ENCODE measurements at regions not wholly inside any gene's neighbourhood (a gene's known extent, or its start where the extent isn't known, plus 50 kb on each side); places are given as distances from the start of the nearest gene placed in this dataset.

- no peak for DNase-seq
Measured at GRCh38 chr2:4618141-4618540, 914.8 kb downstream of the DCDC2C start.

DNA sequence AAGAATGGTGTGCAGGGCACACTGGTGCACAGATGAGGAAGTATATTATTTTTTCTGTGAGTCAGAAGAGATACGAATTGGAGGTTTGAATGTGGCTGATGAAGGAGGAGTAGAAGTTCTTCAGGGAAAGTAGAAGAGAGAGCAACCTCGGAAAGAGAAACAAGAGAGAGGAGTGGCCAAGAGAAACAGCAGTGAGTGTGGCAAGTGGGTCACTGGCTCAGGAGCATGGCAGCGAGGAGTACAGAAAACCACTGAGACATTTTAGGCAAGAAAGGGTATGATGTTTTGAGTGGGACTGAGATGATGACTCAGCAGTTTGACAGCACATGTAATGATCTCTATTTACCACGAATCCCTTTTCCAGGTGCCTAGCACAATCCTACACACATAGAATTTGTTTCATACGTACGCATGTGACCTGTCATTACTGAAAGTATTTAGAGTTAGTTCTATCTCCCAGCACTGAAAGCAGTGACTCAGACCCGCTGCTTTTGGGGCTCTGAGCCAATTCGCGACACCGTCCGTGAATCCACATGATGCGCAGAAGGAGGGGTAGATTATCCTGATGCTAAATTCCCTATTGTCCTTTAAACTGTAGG, 915.4 kb downstream of the DCDC2C start:
- DNase-seq = no peak

- DNase-seq = no peak
Measured at GRCh38 chr2:4628998-4629501, 925.7 kb downstream of the DCDC2C start.

DNA sequence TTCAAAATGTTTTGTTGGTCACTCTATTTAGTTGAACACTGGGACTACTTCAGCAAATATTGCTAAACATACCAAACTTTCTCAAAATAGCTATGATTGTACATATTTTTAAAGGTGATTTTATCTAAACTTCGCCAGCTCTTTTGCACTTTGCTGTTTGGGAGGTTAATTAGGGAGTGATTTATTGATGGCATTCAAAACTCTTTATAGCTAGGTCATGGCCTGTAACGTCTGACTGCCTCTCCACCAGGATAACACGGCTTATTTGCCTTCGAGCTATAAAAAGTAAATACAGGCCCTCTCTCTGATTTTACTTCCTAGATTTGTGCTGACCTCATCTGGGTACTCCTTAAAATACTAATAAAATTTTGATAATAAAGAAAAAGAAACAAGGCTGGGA, 931.9 kb downstream of the DCDC2C start:
- DNase-seq = no peak

GRCh38 chr2:4653991-4654390, 950.6 kb downstream of the DCDC2C start:
- no peak for DNase-seq

- DNase-seq = no peak
Measured at GRCh38 chr2:4656326-4656725, 953.0 kb downstream of the DCDC2C start.

DNA sequence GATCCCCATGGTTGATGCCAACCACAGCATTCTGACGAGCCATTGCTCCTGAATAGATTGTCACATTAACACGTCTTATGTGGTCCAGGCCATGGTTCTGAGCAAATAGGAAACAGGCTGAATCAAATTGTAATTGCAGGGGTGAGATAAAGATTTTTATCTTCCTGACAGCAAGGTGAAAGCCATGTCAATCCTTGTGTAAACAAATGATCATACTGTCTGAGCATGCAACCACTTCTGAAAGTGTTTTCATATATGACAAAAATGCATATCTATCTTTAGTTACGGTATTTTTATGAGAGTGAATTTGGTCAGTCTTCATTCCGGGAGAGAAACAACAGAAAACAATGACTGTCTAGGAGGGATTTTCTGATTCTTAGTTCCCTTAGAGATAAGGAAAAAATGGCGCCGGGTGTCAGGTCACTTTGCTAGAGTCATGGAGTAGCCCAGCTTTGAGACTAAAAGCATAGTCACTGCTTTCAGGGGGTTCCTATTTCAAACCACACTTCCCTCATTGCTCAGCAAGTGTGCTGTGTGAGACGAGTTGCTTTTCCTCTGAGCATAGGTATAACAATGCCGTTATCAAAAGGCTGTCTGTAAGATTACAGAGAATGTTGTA, 958.9 kb downstream of the DCDC2C start:
- DNase-seq = no peak

GRCh38 chr2:4668381-4668780, 965.0 kb downstream of the DCDC2C start:
- DNase-seq = no peak

- no peak for DNase-seq
Measured at GRCh38 chr2:4670331-4670730, 967.0 kb downstream of the DCDC2C start.

DNA sequence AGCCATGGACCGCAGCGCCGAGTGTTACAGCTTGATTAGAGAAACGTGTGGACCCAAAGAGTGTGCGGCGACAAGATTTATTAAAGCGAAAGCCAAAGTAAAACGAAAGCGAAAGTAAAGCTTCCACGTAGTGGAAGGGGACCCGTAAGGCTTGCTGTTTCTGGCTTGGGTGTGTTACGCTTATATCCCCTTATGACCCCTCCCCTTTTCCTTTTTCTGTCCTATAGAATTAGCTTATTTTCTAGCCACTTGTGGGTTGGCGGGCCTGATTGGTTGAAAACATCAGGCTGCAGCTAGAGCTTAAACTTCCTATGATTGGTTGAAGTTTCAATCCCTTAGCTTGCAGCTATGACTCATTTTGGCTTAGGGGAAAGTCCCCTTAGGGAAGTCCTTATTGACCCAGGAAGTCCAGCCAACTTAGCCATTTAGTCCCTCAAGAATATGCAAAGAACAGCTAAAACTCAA, 969.7 kb downstream of the DCDC2C start:
- no peak for DNase-seq

GRCh38 chr2:4674007-4674406, 970.6 kb downstream of the DCDC2C start:
- no peak for DNase-seq

DNA sequence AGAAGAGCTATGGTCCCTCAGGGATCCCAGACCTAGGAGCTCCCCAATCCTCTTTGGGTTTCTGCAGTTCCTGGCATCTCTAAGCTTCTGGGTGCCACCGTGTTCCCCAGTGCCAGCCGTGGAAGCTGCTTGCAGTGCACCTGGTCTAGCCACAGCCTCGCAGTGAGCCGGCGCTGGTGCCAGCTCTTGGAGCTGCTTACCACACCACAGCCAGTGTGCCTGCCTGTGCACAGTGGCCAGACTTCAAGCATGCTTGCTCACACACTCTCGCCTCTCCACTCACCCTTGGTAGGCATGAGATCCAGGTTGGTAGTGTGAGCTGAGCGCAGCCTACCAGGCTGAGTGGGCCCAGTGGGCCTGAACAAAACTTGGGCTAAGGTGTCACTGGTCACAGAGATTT, 971.9 kb downstream of the DCDC2C start:
- DNase-seq = no peak

DNA sequence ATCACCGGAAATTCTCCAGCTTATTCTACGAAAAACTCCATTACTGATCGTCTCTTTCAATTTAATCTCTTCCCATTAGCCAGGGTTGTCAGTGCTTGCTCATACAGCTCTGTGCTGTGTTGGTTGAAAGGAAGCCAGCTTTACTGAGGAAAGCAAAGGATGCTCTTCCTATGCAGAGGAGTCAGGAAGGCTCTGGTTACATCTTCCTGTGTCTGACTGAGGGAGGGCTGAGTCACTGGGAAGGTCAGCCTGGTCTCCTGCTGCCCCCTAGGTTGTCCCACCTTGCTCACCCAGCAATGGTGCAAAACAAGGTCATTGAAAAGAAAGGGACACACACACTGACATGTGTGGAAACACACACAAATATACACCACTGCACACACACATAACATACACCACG, 975.6 kb downstream of the DCDC2C start:
- DNase-seq = no peak

DNA sequence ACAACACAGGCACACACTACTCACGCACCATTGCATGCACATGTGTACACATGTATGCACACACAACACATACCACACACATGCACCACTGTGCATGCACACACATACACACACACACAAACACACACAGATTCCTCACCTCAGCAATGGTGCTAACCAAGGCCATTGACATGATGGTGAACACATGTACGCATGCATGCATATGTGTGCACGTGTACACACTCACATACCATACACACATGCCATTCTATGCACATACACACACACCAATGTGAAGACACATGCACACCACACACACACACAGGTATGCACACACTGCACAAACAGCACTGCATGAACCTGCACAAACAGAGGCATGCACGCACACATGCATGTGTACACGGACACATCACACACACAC, 976.0 kb downstream of the DCDC2C start:
- DNase-seq = no peak

GRCh38 chr2:4684921-4685320, 981.5 kb downstream of the DCDC2C start:
- DNase-seq = no peak

- DNase-seq = no peak
Measured at GRCh38 chr2:4690913-4691312, 987.5 kb downstream of the DCDC2C start.

- DNase-seq = peak; percentile 29
Measured at GRCh38 chr2:4693266-4693665, 989.9 kb downstream of the DCDC2C start.

DNA sequence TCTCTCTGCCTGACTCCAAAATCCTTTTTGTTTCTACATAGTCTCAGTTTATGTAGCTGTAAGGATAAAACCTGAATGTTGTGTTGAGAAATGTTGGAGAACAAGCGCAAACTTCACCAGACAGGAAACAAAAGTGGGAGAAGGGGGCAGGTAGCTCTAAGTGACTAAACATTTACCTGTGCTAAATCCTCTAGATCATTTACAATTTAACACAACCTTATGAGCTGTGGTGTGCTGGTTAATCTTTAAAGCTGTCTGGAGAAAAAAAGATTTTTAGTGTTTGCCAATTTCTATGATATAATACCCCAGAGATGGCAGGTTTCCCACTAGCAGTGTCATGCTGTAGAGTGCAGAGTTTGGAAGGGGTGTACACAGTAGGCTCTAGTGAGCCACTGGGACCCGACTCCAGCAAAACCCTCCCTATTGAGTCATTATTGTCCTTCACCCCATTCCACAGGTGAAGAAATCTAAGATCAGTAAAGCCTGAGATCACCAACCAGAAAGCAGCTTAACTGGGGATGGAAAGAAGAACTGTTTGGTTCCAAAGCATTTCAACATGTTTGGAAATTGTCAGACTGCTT, 992.0 kb downstream of the DCDC2C start:
- no peak for DNase-seq

GRCh38 chr2:4715065-4715464, 977.1 kb upstream of the SOX11 start:
- DNase-seq = no peak

GRCh38 chr2:4718777-4719176, 973.4 kb upstream of the SOX11 start:
- no peak for DNase-seq

DNA sequence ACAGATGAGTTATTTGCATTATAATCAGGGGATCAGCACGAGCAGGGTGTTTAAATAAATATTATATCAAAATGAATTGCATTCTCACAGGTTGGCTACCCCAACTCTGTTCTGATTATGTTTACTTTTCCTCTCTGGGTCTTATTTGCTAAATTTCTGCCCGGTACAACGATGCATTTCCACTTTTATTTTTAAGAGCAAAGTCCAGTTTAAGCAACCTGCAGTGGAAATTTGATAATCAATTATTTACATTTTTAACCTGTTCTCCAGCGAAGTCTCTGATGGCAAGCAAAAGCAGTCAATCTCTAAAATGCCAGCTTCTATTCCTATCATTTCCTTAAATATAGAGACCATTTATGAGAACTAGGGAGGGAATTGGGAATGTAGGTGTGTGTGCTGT, 966.6 kb upstream of the SOX11 start:
- no peak for DNase-seq

GRCh38 chr2:4732560-4732959, 959.6 kb upstream of the SOX11 start:
- no peak for DNase-seq

DNA sequence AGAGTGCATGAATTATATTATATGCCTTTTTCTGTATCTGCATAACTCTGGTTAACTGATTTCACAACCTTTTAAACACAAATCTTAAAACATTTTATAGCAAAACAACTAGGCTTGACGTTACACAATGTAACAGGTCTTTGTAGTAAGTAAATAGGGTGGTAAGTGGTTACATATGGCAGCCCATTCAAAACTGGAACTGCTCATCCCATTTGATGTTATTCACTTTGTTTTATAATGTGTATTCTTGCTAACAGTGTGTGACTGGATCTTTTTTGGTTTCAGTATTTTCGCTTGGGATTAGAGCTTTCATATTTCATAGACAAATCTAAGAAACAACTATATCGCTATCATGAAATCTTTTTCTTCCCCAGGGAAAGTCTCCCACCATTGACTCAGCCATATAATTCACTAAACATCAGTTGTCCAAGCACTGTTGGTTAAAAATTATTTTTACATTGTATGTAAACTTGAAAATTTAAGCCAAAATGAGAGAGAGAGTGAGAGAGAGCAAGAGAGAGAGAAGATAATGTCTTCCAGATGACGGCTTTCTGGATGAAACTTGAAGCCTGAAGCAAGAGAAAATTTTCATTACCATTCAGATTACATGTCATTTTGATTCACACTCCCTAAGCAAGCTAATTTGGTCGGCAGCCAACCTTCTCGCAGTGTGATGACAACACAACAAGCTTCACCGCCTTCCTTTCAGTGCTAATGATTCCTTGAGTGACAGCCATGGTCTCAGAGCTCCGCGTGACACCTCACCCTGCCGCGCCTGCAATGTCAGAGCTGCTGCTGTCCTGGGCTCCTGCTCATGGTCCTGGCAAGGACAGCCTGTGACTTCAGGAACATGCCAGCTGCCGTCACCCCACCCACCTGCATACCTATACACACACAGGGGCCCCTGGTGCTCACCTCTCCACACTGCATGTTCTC, 946.9 kb upstream of the SOX11 start:
- DNase-seq = peak; percentile 2

Measured in fibroblast of skin of abdomen (primary cell).